Cerebellar cortex (tissue), 1 donor: ENCODE measurements at regions not wholly inside any gene's neighbourhood (a gene's known extent, or its start where the extent isn't known, plus 50 kb on each side); places are given as distances from the start of the nearest gene placed in this dataset.

Source experiments
- DNase-seq: peaks from one replicate; pipeline ENCODE4 v3.0.0-alpha.2; 2015; ENCODE audit warnings: low spot score

DNA sequence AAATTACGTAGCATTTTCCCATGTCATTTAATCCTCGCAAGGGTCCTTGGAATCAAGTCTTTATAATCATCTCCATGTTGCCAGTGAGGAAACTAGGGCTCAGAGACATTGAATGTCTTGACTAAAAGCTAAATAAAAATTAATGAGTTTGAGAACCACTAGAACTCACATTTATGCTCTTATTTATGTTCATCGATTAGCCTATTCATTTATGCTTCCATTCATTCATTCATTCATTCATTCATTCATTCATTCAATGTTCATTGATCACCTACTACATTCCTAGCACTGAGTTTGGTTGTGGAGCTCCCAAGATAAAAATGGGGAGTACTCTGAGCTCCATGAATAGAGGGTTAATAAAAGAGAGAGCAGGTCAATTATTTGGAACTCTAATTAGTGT is 59.7 kb downstream of the KCNA1 start:
- DNase-seq, result no peak

DNA sequence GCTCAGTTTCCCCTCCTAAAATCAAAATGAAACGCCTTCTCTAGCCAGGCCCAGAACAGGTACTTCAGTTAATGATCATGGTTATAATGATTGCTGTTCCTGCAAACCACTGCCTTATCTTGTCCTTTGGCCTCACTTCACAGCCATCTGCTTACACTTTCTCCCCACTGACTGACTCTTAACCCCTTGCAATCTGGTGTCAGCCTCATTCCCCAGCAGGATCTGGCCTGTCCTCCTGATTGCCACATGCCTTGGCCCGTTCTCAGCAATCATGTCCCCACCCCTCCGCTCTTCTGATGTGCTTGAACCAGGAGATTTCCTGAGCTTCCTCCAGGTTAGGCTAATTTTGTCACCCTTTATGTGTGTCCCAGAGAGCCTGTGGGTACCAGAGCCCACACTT is 64.5 kb downstream of the KCNA1 start:
- DNase-seq, result peak; percentile 88

DNA sequence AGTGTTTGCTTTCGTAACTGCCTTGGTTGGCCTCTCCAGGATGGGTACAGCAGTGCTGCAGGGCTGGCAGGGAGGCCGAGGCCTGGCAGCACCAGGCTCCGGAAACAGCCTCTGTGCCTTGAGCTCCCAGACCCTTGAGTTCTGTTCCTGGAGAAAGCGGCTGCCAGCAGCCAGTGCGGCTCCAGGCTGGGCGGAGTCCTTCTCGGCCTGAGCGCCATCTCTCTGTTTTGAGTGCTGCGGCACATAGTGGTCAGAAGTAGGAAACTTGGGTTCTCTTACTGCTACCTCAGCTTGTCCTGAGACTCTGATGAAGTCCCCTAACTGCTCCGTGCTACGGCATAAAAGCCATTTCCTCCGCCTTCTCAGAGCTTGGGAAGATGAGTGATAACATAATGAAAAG is 65.9 kb downstream of the KCNA1 start:
- DNase-seq, result peak; percentile 87

DNA sequence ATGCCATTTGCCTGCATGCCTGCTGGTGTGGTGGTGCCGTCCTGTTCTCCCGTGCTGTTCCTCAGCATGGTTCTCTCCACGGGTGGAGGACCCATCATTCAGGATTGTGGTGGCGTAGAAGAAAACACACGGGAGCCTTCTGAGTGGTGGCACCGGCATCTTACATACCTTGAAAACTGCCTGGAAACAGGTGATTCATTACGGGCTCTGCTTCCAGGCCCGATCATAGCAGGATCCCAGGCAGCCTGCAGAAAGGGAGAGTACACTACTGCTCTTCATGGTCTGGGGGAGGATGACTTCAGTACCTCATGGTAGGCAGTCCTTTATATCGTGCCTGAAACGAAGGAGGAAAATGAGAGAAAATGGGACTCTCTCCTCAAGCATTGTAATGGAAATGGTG is 66.6 kb upstream of the KCNA5 start:
- DNase-seq, result peak; percentile 60

DNA sequence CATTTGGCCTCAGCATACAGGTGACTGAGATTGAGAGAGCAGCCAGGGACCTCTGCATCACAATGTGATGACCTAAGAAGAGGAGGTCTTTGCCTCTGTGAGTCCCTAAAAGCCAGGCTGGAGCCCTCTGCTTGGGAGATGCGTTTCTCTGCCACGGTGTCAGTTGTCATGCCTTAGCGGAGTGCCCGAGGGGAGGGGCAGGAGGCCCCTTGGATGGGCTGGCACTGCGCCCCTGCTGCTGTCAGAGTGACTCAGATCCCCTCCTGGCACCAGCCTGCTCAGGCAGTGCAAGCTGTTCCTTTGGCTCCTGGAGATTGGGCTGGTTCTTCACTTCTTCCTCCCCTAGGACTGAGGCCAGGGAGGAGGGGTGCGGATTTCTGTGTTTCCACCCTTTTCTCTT is 64.9 kb upstream of the KCNA5 start:
- DNase-seq, result peak; percentile 87

DNA sequence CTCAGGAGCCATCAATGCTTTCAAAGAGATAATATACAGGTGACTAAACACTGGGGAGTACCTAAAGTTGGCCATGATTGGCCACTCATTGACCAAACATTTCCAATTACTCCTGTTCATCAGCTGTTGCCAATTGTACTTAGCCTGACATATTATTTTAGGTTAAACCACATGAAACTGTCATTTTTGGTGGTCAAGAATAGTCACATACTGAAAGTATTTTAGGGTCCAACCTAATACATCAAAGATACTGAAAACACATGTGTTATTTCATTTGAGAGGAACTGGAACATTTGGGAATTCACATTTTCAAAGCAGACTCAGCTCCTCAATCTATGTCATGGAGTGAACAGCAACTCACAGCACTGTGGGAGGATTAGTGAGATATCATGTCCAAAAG is 63.9 kb upstream of the KCNA5 start:
- DNase-seq, result no peak

DNA sequence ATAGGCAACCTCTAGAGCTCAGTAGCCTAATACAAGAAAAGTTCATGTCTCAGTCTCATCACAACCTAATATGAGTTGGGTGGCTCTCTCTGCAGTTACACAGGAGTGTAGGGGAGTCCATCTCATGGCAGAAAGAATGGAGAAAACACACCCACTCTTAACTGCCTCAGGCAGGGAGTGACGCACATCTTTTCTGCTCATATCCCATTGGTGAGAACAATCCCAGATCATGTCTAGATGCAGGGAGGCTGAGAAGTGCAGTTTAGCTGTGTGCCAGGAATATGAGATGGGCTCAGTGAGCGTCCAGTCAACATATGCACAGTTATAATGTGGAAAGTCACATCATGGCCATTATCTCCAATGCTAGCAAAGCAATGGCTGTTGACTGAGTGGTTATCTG is 59.3 kb upstream of the KCNA5 start:
- no peak for DNase-seq

DNA sequence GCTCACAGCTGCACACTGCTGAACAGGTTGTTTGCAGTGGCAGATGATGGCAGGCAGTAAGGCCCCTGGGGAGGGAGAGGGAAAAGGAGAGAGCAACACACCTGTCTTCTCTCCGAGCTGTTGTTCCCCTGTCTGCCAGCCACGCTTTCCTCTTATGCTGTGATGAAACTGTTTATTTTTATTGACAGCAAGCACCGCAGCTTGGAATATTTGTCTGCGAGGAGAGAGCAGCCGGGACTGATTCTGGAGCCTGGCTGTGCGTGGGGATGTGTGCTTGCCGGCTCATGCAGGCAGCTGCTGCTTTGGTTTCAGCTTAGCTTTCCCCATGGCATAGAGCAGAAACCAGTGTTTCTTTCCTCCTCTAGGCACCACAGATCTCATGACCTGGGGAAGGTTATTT is 58.7 kb upstream of the KCNA5 start:
- peak; percentile 34 for DNase-seq

DNA sequence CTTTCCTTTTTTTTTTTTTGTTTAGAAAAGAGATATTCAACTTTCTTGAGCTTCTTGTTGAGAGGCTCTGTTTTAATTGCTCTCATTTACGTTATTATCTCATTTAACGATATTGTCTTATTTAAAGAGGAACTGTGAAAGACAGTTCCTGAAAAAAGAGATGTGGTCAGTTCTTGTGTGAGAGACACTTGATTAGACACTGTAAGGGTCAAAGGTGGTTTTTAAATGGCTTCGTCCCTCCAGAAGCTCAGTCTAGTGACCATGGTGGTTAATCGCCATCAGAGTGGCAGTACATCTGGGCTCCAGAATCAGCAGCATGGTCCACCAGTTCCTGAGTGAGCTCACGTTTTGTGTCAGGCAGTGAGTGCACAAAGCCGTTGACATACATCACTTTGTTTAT is 57.9 kb upstream of the KCNA5 start:
- no peak for DNase-seq

DNA sequence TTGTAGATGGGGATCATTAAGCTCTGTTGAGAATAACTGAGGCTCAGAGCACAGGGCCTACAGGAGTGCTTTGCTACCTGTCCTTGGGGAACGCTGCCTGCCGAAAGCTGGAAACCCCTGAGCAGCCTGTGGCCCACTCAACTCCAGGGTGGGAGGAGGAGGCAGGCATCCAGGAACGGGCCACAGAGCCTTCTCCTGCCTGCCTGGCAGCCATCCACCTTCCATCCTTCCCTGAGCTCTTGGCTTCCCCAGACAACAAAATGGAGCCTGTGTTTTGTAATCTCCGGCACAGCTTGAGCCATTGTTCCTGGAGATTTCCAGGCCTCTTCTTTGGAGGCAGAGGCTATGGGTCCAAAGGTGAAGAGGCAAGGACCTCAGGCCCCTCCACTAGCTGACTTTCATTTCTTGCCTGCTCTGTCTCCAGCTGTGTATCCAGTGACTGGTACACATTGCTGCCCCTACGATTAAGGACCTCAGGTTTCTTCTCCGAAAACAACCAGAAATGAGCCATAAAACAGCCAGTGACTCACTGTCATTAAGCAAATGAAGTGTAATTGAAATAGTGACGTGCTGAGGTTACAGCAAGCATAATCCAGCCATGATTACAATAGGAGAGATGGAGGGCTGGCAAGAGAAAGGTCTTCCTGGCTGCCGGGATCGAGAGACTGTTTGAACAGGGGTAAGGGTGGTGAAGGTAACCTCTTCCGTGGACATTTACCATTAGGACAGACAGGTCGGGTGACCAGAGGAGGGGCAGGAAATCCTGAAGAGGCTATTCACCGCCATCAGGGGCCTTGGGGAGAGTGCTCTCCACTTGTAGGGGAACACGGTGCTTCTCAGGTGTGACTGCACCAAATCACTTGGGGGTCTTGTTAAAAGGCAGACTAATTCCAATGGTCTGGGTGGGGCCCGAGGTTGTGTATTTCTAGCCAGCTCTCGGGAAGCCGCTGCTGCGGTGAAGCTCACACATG is 56.3 kb upstream of the KCNA5 start:
- DNase-seq, result peak; percentile 52

DNA sequence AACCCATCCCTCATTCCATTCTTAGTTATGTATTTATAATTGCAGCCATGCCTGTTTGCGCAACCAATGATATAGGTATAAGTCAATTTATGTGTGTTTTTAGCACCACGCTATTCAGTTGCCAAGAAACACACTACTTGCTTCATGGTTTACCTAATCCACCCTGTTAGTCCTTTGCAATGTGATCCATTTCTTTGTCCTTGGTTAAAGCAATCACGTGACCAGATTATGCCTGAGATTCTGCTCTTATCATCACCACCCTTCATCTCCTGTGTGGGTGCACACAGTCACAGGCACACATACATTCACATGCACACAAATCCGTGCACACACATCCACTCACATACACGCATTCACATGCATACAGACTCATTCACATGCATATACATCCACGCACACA is 52.3 kb upstream of the KCNA5 start:
- no peak for DNase-seq

DNA sequence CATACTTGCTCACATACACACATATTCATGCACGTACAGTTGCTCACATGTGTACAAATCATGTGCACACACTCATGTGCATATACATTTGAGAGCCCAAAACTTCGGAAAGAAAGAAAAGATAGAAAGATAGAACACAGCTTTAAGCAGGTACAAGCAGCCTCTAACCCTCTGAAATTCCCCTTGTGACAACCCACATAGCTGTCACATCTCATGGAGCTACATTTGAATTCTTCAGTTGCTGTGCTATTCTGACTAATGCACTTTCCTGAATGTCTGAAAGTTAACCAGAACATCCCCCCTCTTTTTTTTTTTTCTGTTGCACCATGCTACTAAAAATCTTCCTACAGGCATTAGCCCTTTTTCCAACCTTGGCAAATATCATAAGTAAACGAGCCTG is 51.9 kb upstream of the KCNA5 start:
- DNase-seq, result no peak

DNA sequence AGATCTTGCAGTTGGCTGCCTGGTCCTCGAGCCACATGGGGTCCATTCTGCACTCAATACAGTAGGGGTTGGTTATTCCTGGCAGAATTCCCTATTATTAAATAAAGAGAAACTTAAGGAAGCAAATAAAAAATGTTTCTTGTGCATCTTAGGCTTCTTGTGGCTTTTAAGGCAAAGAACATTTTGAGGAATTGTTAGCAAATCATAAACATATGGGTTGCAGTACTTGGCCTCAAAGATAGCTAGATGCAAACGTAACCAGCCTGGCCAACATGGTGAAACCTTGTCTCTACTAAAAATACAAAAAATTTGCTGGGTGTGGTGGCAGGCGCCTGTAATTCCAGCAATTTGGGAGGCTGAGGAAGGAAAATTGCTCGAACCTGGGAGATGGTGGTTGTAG is 50.8 kb upstream of the KCNA5 start:
- no peak for DNase-seq
